GM12878 (cell line): ENCODE measurements at regions not wholly inside any gene's neighbourhood (a gene's known extent, or its start where the extent isn't known, plus 50 kb on each side); places are given as distances from the start of the nearest gene placed in this dataset.

ENCODE experiments used
- ATAC-seq: fragments of 200-7000 bp; cut with Tn5 transposase; 3 replicates; pipeline ENCODE4 v1.9.1; 2020; ENCODE audit warnings: mild to moderate bottlenecking, moderate library complexity
- BruUV-seq: library from RNA; stranded (reverse); fragments of 400-500 nt; replicated peaks from 2 replicates; lab custom pipeline; 2021; lab: Mats Ljungman, UMichigan
- CTCF ChIA-PET: fragments of 300-600 bp; sonication (Branson Sonifier 250); formaldehyde crosslinking; extraction: SDS; loops from one replicate; lab custom pipeline; 2021; ENCODE audit warnings: inconsistent platforms; lab: Yijun Ruan, JAX
- POLR2A ChIA-PET: fragments of 350-600 bp; formaldehyde crosslinking; extraction: SDS; loops from one replicate; lab custom pipeline; 2021; ENCODE audit warnings: inconsistent platforms; lab: Charles Lee
- RAD21 ChIA-PET: fragments of 300-600 bp; sonication (Branson Sonifier 250); formaldehyde crosslinking; loops from one replicate; lab custom pipeline; 2023; ENCODE audit warnings: antibody characterized with exemption; ENCODE audit not compliant: unreplicated experiment; lab: Charles Lee
- SMC1A ChIA-PET: fragments of 300-600 bp; sonication (Branson Sonifier 250); formaldehyde crosslinking; loops from one replicate; lab custom pipeline; 2023; ENCODE audit not compliant: unreplicated experiment, uncharacterized antibody; lab: Charles Lee
- DNase-seq: peaks from one replicate; pipeline ENCODE4 v3.0.0-alpha.2; 2011; ENCODE audit warnings: low read depth, low spot score
- FAIRE-seq: peaks from 3 replicates; lab custom pipeline; 2011; peaks lifted over from hg19 to GRCh38; lab: Jason Lieb, UNC
- H2AFZ ChIP-seq: 2 replicates; pipeline ENCODE4 v1.6.0; 2011; ENCODE audit warnings: low read depth, low read length, control low read depth; ENCODE audit not compliant: control insufficient read depth
- H3K27ac ChIP-seq: 2 replicates; pipeline ENCODE4 v1.5.1; 2011; ENCODE audit warnings: control low read depth; ENCODE audit not compliant: control insufficient read depth, insufficient read depth
- H3K27me3 ChIP-seq, 2 experiments: replicated peaks in 1 of 2; 2 replicates each; pipeline versions ENCODE4 v1.6.0 to v1.6.1; 2011; ENCODE audit warnings: low read length in 1 of 2; ENCODE audit not compliant: control insufficient read depth in 2 of 2, insufficient read depth in 2 of 2
- H3K36me3 ChIP-seq, 2 experiments: 2 replicates each; pipeline ENCODE4 v1.5.1; 2011; ENCODE audit warnings: low read length in 1 of 2; ENCODE audit not compliant: control insufficient read depth in 2 of 2, insufficient read depth in 2 of 2
- H3K4me1 ChIP-seq: 2 replicates; pipeline ENCODE4 v1.6.1; 2011; ENCODE audit warnings: mild to moderate bottlenecking, low read length, moderate library complexity, mixed read lengths; ENCODE audit not compliant: control insufficient read depth, insufficient read depth
- H3K4me2 ChIP-seq: 2 replicates; pipeline ENCODE4 v1.6.0; 2011; ENCODE audit warnings: control low read depth; ENCODE audit not compliant: control insufficient read depth, insufficient read depth
- H3K4me3 ChIP-seq: fragments of 200-600 bp; sonication (generic); 2 replicates; pipeline ENCODE4 v1.5.1; 2016
- H3K79me2 ChIP-seq: 2 replicates; pipeline ENCODE4 v1.6.0; 2011; ENCODE audit warnings: low read length; ENCODE audit not compliant: control insufficient read depth, insufficient read depth
- H3K9ac ChIP-seq: 2 replicates; pipeline ENCODE4 v1.8.0; 2011; ENCODE audit warnings: low read length, control low read depth, mixed read lengths; ENCODE audit not compliant: control insufficient read depth, insufficient read depth
- H3K9me3 ChIP-seq: replicated peaks from 3 replicates; pipeline ENCODE4 v1.5.1; 2011; ENCODE audit warnings: mild to moderate bottlenecking, low read length; ENCODE audit not compliant: control insufficient read depth, insufficient read depth
- H4K20me1 ChIP-seq: 2 replicates; pipeline ENCODE4 v1.6.0; 2011; ENCODE audit not compliant: control insufficient read depth, insufficient read depth
- CEBPZ ChIP-seq: fragments of 150-350 bp; IDR thresholded peaks from 2 replicates; pipeline ENCODE4 v1.6.1; 2016; ENCODE audit warnings: low read depth, low read length
- EP300 ChIP-seq, 2 experiments: fragments of 150-350 bp in 1 of 2; IDR thresholded peaks; 2 replicates each; pipeline ENCODE4 v1.6.1; 2011 to 2012; ENCODE audit warnings: low read depth in 2 of 2, low read length in 2 of 2, borderline replicate concordance in 1 of 2, improper control_type of control experiment in 1 of 2, inconsistent platforms in 1 of 2; ENCODE audit not compliant: control insufficient read depth in 1 of 2
- NFYA ChIP-seq: IDR thresholded peaks from 2 replicates; pipeline ENCODE4 v1.6.1; 2011; ENCODE audit warnings: low read depth, mild to moderate bottlenecking, low read length, improper control_type of control experiment, borderline replicate concordance
- NR2F1 ChIP-seq: fragments of 450-650 bp; conservative IDR thresholded peaks from 2 replicates; pipeline ENCODE4 v1.6.1; 2017; ENCODE audit warnings: mild to moderate bottlenecking
- RAD51 ChIP-seq: fragments of 450-650 bp; IDR thresholded peaks from 2 replicates; pipeline ENCODE4 v1.6.1; 2016; ENCODE audit warnings: moderate library complexity, mild to moderate bottlenecking, inconsistent platforms
- SRF ChIP-seq, 2 experiments: IDR thresholded peaks; 2 replicates each; pipeline ENCODE4 v1.6.1; 2011; ENCODE audit warnings: low read depth in 2 of 2, low read length in 2 of 2, mild to moderate bottlenecking in 1 of 2, moderate library complexity in 1 of 2
- SUPT20H ChIP-seq: IDR thresholded peaks from 2 replicates; pipeline ENCODE4 v1.6.1; 2011; ENCODE audit warnings: low read depth, mild to moderate bottlenecking, low read length, moderate library complexity, borderline replicate concordance; ENCODE audit not compliant: control insufficient read depth
- SUZ12 ChIP-seq: fragments of 200-600 bp; sonication (generic); IDR thresholded peaks from one replicate; pipeline ENCODE4 v1.6.1; 2018; ENCODE audit warnings: antibody characterized with exemption, mild to moderate bottlenecking; ENCODE audit not compliant: unreplicated experiment
- TARDBP ChIP-seq: IDR thresholded peaks from 2 replicates; pipeline ENCODE4 v1.6.1; 2016; ENCODE audit warnings: borderline replicate concordance
- TBL1XR1 ChIP-seq: IDR thresholded peaks from 2 replicates; pipeline ENCODE4 v1.6.1; 2012; ENCODE audit warnings: low read depth, low read length, improper control_type of control experiment
- ZNF274 ChIP-seq: IDR thresholded peaks from one replicate; pipeline ENCODE4 v1.8.0; 2011; ENCODE audit not compliant: insufficient read length, insufficient read depth
- WGBS: methylation state at CpG from one replicate; pipeline ENCODE4 v1.1.6; 2016; ENCODE audit warnings: low lambda C conversion rate; ENCODE audit not compliant: insufficient replicate concordance, insufficient coverage; ENCODE audit errors: missing lambda C conversion rate; 5-methylcytosine and 5-hydroxymethylcytosine counted together
- in situ Hi-C: fragments of 300-500 bp; cut with MboI; formaldehyde crosslinking; loops from 9 replicates; pipeline ENCODE4 v1.14.3; 2018; ENCODE audit warnings: mixed read lengths
- intact Hi-C: fragments of 100-400 bp; cut with micrococcal nuclease; formaldehyde crosslinking; loops from one replicate; pipeline ENCODE4 v1.14.2; 2022; ENCODE audit not compliant: unreplicated experiment
- TF ChIP-seq, protein P1 (sequence below): IDR thresholded peaks from 2 replicates; pipeline ENCODE4 v1.6.1; 2012; ENCODE audit warnings: low read depth, low read length, improper control_type of control experiment

DNA sequence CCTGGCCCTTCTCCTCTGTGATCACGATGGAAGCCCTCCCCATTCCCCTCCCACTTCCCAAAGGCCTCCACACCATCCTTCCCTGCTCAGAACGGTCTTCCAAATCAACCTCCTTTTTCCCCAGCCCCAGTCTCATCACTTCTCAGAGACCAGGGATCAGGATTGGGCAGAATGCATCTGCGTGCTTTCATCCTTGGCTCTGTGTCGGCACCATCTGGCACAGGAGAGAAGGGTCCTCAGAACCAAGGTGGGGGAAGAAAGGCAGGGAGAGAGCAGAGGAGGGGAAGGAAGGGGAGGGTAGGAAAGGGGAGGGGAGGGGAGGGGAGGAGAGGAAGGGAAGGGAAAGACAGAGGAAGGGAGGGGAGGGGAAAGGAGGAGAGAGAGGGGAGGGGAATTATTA is 52.4 kb upstream of the FICD start:
- TF ChIP-seq, protein P1, sequence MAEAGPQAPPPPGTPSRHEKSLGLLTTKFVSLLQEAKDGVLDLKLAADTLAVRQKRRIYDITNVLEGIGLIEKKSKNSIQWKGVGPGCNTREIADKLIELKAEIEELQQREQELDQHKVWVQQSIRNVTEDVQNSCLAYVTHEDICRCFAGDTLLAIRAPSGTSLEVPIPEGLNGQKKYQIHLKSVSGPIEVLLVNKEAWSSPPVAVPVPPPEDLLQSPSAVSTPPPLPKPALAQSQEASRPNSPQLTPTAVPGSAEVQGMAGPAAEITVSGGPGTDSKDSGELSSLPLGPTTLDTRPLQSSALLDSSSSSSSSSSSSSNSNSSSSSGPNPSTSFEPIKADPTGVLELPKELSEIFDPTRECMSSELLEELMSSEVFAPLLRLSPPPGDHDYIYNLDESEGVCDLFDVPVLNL: no peak
- TF ChIP-seq SRF (IDR thresholded peaks at IDR 0.05; ENCODE audit: low read depth in 2 of 2, low read length in 2 of 2): no peak
- no peak for TF ChIP-seq SUPT20H
- RAD21 ChIA-PET: no interaction called here
- Histone ChIP-seq H3K4me1 (no peaks in the 10 kb centered on the region), H3K36me3 (no peaks in the 10 kb centered on the region), H3K4me2 (no peak overlapping the region), H3K9me3 (no peaks in the 10 kb centered on the region), H3K9ac (no peak overlapping the region), H3K79me2 (no peaks in the 10 kb centered on the region), H4K20me1 (no peaks in the 10 kb centered on the region), H3K27me3 (no peaks in the 10 kb centered on the region; a peak in 1 of 4 replicates), H3K27ac (no peak overlapping the region), H2AFZ (no peak overlapping the region), H3K4me3 (no peak overlapping the region)
- WGBS: 13% methylated on average over 4 of the region's 4 CpGs
- no peak for ATAC-seq
- DNase-seq: no peak
- CTCF ChIA-PET: interaction anchor here (0.9 to 2.6 kb wide), 2 partner anchors 49 to 50 kb away, joined by 3 to 9 read pairs; no protein-coding TSS in a partner anchor
- SMC1A ChIA-PET: interaction anchor here (0.6 to 1.7 kb wide), 2 partner anchors 43 to 228 kb away, joined by 3 to 8 read pairs; no protein-coding TSS in a partner anchor
- in situ Hi-C loops (no loop called here), intact Hi-C loops (no loop called here)
- no peak for FAIRE-seq
- POLR2A ChIA-PET: no interaction called here
- BruUV-seq: no TSS peak

- ChIA-PET RAD21 (interaction anchor here (1.2 kb wide), 1 partner anchor 156 kb away, joined by 5 read pairs; no protein-coding TSS in a partner anchor), SMC1A (interaction anchor here (1.2 to 1.7 kb wide), 4 partner anchors 32 to 468 kb away, joined by 3 to 8 read pairs (median 6); no protein-coding TSS in a partner anchor), POLR2A (interaction anchor here (0.6 kb wide), 1 partner anchor 422 kb away, joined by 5 read pairs; no protein-coding TSS in a partner anchor), CTCF (interaction anchor here (1.0 to 1.5 kb wide), 4 partner anchors 14 to 469 kb away, joined by 3 to 4 read pairs (median 3); no protein-coding TSS in a partner anchor)
- WGBS: 7% methylated on average over 4 of the region's 4 CpGs
- H3K79me2 ChIP-seq: no peaks in the 10 kb centered on the region
- H3K27me3 ChIP-seq: no peaks in the 10 kb centered on the region; a peak in 1 of 4 replicates
- H3K9me3 ChIP-seq: no peaks in the 10 kb centered on the region
- intact Hi-C loops (no loop called here), in situ Hi-C loops (no loop called here)
- no peaks in the 10 kb centered on the region for H3K36me3 ChIP-seq
- 0 out of 2 replicates have a peak, but pooled peaks cover 3% of the 10 kb centered on the region for H3K4me1 ChIP-seq
- no peaks in the 10 kb centered on the region for H4K20me1 ChIP-seq
- H3K9ac ChIP-seq: no peak overlapping the region
- DNase-seq (no peak), ATAC-seq (no peak), FAIRE-seq (no peak)
- H3K4me2 ChIP-seq: no peak overlapping the region
- H3K27ac ChIP-seq: no peak overlapping the region
- no peak overlapping the region for H2AFZ ChIP-seq
- BruUV-seq: no TSS peak
- no peak overlapping the region for H3K4me3 ChIP-seq
- no peak for TF ChIP-seq CEBPZ
- no peak for TF ChIP-seq ZNF274
- no peak for TF ChIP-seq NR2F1
- TF ChIP-seq NFYA: no peak
- TF ChIP-seq EP300 (IDR thresholded peaks at IDR 0.05; ENCODE audit: borderline replicate concordance in 1 of 2, control insufficient read depth in 1 of 2, low read depth in 2 of 2, low read length in 2 of 2): no peak
- TF ChIP-seq TARDBP: no peak
- no peak for TF ChIP-seq RAD51
- no peak for TF ChIP-seq SUZ12
- TF ChIP-seq TBL1XR1: no peak
Observed at GRCh38 chr12:108461058-108461660, 53.9 kb upstream of the FICD start.
